Hematopoietic multipotent progenitor cell treated with erythropoietin and hydrocortisone succinate and interleukin-3 and kit ligand, for 4 days (in vitro differentiated cells): ENCODE measurements at regions not wholly inside any gene's neighbourhood (a gene's known extent, or its start where the extent isn't known, plus 50 kb on each side); places are given as distances from the start of the nearest gene placed in this dataset.

Source experiments
- DNase-seq: peaks from one replicate; pipeline ENCODE4 v3.0.0-alpha.2; 2015

DNA sequence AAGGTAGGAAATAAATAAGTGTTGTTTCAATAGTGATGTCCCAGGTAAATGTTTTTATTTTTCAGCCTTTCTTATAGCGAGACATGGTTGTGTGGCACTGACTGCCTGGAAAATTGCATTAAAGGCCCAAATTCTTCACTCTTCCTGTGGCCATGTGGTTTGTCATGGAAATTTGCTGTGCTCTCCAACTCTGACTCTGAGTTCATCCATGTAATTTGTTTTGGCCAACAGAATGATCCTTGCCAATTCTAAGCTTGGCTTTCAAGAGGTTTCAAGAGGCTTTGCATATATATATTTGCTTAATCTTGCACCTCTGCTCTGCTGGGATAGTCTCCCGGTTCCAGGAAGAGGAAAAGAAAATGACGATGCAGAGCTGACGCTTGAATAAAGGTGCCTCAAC lies 107.5 kb upstream of the ARHGEF26 start:
- no peak for DNase-seq

DNA sequence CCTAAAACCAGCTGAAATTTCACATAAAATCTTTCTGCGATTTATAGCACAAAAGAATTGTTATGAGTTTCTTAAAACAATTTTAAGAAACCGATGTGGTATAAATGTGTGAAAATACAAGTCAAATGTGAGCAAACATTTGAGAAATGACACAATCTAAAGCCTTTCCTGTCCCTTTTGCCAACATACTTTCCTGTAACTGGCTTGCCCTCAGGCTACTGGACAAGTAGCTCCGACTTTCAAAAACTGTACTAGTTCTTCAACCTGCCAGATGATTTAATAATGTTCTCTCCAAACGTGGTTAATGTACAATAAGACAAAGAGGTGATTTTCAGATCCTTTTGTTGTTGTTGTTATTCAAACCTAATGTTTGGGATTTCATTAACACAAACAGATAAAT lies 105.9 kb upstream of the ARHGEF26 start:
- no peak for DNase-seq

DNA sequence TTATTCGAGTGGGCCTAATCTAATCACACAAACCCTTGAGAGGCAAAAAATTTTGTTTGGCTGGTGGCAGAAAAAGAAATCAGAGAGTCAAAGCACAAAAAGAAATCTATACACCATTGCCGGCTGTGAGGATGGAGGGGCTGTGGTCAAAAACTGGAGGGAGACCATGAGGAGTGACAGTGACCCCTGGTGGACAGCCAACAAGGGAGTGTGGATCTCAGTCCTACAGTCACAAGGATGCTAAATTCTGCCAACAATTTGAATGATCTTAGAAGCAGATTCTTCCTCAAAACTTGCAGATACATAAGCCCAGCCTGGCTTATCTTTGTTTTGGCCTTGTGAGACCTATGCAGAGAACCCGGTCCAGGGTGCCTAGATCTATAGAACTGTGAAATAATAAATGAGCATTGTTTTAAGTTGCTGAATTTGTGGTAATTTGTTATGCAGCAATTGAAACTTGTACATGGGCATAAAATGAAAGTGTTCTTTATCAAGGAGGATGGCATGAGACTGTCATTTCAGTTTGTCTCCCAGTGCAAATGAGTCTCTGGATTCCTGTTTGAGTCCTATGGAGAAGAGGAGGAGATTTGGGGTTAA lies 103.0 kb upstream of the ARHGEF26 start:
- peak; percentile 64 for DNase-seq

DNA sequence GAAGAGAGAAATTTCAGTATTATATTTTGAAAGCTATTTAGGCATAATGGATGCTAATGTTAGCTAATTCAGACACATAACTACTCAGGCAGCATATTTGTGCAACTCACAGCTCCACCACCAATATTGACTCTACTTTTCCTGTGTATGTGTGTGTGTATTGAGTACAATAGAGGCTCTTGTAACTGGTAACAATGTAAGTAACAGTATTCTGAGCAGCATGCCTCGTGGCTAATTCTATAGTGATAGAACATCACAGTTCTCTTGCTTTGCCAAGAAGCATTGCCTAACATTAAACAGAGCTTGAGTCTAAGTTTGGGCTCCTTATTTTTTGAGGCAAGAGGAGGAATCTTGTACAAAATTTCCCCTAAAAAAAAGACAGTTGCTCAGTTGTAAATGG lies 98.6 kb upstream of the ARHGEF26 start:
- DNase-seq: no peak

DNA sequence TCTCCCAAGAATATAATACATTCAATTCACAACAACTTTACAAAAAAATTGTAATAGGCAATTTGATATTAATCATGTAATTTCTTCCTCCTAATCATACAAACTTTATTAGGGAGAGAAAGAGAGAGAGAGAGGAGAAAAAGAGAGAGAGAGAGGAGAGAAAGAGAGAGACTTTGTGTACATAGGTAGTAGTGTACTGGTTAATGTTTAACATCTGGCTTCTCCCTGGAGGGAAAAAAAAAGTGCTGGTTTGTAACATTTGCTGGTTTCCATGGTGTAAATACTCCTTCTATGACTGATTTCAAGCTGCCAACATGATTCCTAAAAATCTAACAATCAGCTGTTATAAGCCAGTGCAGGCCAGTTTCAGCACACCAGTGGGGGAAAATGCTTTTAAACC lies 98.0 kb upstream of the ARHGEF26 start:
- no peak for DNase-seq

DNA sequence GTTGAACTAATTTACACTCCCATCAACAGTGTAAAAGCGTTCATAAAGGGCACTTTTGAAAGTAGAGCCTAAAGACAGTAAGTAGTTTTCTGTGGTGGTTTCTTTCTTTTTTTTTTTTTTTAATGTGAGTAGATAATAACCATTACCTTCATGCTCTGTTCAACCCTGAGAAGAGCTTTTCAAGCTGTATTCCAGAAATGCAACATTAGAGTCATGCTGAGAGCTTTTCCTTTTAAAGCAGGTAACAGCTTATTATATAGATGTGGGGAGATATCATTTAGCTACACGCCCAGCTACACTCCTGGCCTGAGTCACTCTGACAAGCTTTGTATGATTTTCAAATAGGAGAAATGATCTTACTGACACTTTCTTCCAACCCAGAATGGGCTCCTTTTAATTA lies 96.2 kb upstream of the ARHGEF26 start:
- DNase-seq: no peak

DNA sequence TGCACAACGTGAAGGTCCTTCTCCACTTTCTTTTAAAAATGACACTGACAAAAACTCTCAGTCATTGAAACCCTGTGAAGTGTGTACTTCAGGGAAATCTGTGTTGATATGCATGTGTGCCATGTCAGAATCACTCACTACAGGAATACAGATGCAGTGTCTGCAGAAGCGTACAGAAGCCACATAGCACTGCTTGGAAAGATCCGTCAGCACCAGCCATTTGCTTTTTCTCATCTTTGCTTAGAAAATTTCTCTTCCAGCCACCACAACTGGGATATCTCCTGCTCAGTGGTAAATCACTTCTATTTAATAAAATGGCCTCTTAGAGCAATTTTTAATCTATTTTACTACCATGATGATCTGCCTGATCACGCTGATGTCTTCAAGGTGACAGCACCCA lies 91.3 kb upstream of the ARHGEF26 start:
- no peak for DNase-seq

DNA sequence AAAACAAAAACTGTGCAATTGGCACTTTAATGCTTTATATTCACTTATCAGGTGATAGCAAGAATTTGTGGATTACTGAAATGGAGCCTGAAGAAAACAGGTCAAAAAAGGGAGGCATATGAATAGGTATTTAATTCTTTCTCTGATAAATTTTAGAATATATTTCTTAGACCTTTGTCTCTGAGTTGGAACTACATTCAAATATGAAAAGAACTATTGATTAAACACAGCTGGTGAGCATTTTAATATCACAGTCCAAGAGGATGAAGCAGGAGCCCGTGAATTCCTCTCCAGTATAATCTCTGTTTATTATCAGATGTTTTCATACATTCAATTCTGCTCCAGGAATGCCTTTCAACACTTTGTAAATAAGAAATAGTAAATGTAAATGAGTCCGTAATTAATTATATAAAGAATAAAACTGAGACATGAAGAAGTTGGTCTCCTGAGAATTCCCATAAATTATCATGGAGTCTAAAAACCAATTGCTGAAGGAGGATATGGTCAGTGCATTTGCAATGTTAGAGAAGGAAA lies 86.3 kb upstream of the ARHGEF26 start:
- no peak for DNase-seq

DNA sequence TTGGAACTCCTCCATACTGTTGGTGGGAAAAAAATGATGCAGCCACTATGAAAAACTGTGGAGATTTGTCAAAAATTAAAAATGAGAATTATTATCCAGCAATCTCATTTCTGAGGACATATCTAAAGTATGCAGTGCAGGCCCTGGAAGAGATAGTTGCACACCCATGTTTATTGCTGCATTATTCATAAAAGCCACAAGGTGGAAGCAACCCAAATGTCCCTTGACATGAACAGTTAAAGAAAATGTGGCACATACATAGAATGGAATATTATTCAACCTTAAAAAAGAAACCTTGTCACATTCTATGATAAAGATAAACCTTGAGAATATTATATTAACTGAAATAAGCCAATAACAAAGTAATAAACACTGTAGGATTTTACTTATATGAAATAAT lies 80.9 kb upstream of the ARHGEF26 start:
- peak; percentile 66 for DNase-seq

DNA sequence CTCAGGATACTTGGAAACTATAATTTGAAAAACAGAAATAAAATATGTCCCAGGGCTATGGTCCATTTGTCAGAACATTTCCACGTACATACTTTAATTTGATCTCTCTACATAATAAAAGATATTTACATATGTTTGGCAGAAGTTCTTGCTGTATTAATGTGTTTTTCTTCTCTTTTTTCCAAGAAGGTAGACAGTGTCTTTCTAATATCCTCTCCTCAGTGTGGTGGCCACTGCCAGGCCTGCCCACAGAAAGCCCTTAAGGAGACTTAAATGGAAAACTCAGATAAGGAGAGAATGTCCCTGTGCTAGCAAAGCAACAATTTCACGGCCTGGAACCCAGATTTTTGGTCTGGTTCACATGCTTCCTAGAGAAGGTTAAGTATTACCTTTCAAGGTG lies 76.5 kb upstream of the ARHGEF26 start:
- DNase-seq: no peak

DNA sequence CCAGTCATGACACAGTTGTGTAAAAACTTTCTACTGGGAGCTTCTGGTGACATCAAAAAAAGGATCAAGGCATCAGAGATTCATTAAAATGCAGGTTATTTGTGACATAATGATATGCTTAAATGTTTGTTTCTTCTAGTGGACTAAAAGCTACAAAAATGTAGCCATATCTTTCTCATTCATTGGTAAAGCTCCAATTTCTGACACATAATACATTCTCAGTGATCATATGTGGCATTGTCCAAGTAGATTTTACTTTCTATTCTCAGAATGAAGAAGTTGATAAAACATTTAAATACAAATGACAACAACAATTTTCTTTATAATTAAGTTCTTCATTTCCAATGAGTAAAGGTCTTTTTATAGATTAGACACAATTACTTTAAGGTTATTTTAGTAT lies 71.0 kb upstream of the ARHGEF26 start:
- DNase-seq: no peak

DNA sequence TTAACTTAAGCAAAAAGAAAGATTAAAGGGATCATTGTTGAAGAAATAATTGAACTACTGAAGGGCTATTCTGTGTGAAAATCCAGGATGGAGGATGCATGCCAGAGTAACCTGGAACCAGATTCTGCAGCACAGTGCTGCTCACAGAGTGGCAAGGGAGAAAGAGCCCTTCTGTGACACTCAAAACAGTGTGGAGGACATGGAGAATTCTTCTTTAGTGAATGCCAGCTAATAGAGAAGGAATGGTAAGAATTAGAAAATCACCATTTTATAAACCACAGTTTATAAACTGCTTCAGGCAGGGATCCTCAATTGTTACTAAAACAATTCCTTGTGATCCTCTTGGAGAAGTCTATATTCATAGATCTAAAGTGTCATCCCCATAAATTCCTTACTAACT lies 70.4 kb upstream of the ARHGEF26 start:
- no peak for DNase-seq

DNA sequence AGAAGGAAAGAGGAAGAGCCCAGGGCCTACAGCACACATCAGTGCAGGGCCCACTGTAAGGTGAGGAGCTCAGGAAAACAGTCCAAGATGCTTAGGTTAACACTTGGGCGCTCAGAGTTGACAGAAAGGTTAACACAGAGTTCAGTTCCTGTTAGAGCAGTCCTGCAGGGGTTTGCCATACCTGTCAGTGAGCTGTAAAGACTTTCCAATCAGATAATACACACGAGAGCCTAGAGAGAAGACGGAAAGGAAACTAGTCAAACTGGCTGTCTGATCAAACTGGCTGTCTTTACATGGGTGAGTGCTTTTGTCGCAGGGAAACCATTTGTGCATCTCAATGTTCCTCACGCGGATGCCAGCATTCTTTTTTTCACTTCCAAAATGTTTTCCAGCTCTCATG lies 61.4 kb upstream of the ARHGEF26 start:
- DNase-seq: no peak

DNA sequence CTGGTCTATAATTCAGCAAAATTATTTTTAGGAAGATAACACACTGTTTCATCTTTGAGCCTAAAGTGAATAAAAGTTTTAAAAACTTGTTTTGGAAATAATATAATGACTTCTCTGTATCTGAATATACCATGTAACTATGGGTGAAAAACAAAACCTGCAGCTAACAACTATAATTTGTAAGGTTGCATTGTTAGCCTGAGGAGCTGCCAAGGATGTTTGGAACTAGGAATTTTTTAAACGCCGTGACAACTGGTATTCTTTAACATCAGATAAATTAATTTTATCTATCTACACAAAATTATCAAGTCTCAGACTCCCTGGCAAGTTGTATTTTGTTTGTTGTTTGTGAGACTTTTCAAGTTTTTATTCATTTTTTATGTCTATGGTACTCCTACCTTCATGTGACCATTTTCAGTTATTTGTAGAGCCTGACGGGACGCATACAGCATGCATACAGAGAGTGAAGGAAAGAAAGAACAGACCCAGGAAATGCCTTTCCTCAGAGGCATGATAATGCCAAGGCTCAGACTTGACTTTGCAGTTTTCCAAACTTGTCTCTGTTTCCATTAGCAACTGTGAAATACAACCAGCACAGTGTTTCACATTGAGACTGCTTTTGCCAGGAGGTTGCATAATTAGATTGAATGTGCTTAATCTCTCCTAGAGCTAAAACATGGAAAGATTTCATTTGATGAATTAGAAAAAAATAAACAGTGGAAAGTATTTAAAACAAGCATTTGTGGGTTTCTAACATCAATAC lies 60.8 kb upstream of the ARHGEF26 start:
- DNase-seq: no peak

DNA sequence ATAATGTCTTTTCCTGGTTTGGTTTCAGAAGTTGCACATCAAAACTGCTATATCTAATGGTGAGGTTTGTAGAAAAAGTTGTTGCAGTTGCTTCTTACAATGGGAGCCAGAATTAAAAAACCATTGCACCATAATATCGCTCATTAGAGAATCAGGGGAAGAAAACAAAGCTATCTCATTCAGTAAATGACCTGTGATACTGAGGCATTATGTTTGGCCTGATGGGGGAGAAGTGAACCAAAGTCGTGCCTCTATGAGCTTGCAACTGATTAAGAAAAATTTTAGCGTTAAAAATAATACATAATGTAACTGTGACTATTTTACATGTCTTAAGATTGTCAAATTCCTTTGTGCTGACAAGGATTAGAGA lies 60.2 kb upstream of the ARHGEF26 start:
- DNase-seq: no peak

DNA sequence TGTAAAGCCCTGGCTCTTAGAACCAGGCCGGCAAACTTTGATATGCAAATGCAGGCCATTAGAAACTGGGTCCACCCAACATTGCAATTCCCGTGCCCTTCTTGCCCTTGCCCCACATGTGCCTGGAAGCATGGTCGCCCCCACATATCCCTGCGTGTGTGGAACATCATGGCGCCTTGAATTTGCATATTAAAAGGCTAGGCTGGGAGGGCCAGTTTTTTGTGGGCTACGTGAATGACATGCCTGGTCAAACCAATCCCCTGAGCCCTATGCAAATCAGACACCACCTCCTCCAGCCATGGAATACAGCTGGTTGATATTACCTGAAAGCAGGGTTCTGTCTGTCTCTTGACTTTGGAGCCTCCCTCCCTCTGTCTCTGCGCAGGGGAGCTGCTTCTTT lies 58.7 kb upstream of the ARHGEF26 start:
- no peak for DNase-seq

DNA sequence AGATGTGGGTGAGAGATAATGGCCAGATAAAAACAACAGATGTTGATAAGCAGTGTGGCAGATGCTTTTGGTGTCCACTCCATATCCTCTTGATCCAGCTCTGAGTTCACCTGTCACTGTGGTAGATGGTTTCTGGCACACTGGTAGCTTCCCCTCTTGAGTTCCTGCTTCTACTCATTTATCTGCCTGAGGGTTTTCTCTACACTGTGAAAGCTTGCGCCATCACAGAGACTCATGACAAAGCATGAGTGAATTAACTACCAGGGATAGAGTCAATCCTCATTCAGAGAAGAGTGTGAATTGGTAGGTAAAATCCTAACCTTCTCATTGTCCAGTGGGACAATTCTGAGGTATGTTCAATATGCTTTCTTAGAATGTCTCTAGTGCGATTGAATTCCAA lies 50.0 kb upstream of the ARHGEF26 start:
- DNase-seq: peak; percentile 59
